Activated CD4-positive, alpha-beta T cell treated with anti-CD3 and anti-CD28 coated beads for 36 hours (primary cell): ENCODE measurements at regions not wholly inside any gene's neighbourhood (a gene's known extent, or its start where the extent isn't known, plus 50 kb on each side); places are given as distances from the start of the nearest gene placed in this dataset.
"Not testable (repeated sequence)": the region's sequence is repeated elsewhere in the genome, so short reads cannot be mapped to it uniquely, and the experiment has no call there.

ENCODE experiments used
- ATAC-seq: fragments of 200-7000 bp; cut with Tn5 transposase; one replicate; pipeline ENCODE4 v1.10.0; 2021; ENCODE audit warnings: mild to moderate bottlenecking, moderate library complexity
- CTCF ChIA-PET: fragments of 350-600 bp; sonication (Branson Sonifier 250); formaldehyde crosslinking; loops from one replicate; lab custom pipeline; 2021; ENCODE audit warnings: antibody characterized with exemption; lab: Charles Lee
- POLR2A ChIA-PET: fragments of 350-600 bp; sonication (Branson Sonifier 250); formaldehyde crosslinking; loops from one replicate; lab custom pipeline; 2021; ENCODE audit warnings: antibody characterized with exemption, inconsistent platforms; lab: Charles Lee
- DNase-seq: peaks from one replicate; pipeline ENCODE4 v3.0.0-alpha.2; 2020
- H3K27ac Mint-ChIP-seq: one replicate; pipeline ENCODE4 v1.8.0; 2021; ENCODE audit warnings: mixed read lengths
- H3K27me3 Mint-ChIP-seq: one replicate; pipeline ENCODE4 v1.8.0; 2021; ENCODE audit warnings: mixed read lengths
- H3K36me3 Mint-ChIP-seq: one replicate; pipeline ENCODE4 v1.8.0; 2021; ENCODE audit warnings: low read depth, mixed read lengths
- H3K4me1 Mint-ChIP-seq: one replicate; pipeline ENCODE4 v1.8.0; 2021; ENCODE audit warnings: mixed read lengths
- H3K4me3 Mint-ChIP-seq: one replicate; pipeline ENCODE4 v1.8.0; 2021; ENCODE audit warnings: mild to moderate bottlenecking, moderate library complexity, mixed read lengths
- H3K9me3 Mint-ChIP-seq: one replicate; pipeline ENCODE4 v1.8.0; 2021; ENCODE audit warnings: low read depth, mixed read lengths
- intact Hi-C, 2 experiments: fragments of 100-400 bp; cut with DNase I in 1 of 2; cut with micrococcal nuclease in 1 of 2; formaldehyde crosslinking; loops; one replicate each; pipeline versions ENCODE4 v1.14.2 to v1.15.1; 2022 to 2024; cut with DNase I, micrococcal nuclease

DNA sequence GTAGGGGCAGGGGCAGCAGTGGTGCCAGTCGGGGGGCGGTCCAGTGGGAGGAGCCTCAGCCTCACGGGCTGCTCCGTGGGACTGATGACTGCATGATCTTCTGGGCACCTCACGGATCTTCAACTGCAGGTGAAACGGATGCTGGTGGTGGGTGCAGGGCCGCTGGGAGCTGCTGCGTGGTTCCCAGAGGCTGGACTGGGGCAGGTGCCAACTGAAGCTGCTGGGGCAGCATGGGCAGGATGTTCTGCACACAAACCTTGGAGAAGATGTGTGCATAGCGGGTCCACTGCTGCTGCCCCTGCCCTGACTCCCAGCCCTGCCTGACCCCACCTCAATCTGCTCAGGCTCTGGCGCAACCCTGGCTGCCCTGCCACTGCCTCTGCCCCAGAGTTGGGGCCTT is 104.2 kb upstream of the TP53BP2 start:
- ATAC-seq, H3K9me3 Mint-ChIP-seq, H3K36me3 Mint-ChIP-seq, H3K27me3 Mint-ChIP-seq, POLR2A ChIA-PET, H3K4me3 Mint-ChIP-seq, CTCF ChIA-PET, intact Hi-C loops, H3K27ac Mint-ChIP-seq, H3K4me1 Mint-ChIP-seq, DNase-seq: not testable (repeated sequence)

GRCh38 chr1:223948041-223948440 is 102.3 kb upstream of the TP53BP2 start:
- POLR2A ChIA-PET, H3K27ac Mint-ChIP-seq, H3K27me3 Mint-ChIP-seq, DNase-seq, CTCF ChIA-PET, intact Hi-C loops, H3K4me1 Mint-ChIP-seq, H3K9me3 Mint-ChIP-seq, ATAC-seq, H3K36me3 Mint-ChIP-seq, H3K4me3 Mint-ChIP-seq: not testable (repeated sequence)

- H3K27ac Mint-ChIP-seq, H3K4me3 Mint-ChIP-seq, H3K27me3 Mint-ChIP-seq, DNase-seq, POLR2A ChIA-PET, CTCF ChIA-PET, H3K4me1 Mint-ChIP-seq, intact Hi-C loops, H3K36me3 Mint-ChIP-seq, ATAC-seq, H3K9me3 Mint-ChIP-seq: not testable (repeated sequence)
These were observed 90.8 kb upstream of the TP53BP2 start for GRCh38 chr1:223936592-223936991.

DNA sequence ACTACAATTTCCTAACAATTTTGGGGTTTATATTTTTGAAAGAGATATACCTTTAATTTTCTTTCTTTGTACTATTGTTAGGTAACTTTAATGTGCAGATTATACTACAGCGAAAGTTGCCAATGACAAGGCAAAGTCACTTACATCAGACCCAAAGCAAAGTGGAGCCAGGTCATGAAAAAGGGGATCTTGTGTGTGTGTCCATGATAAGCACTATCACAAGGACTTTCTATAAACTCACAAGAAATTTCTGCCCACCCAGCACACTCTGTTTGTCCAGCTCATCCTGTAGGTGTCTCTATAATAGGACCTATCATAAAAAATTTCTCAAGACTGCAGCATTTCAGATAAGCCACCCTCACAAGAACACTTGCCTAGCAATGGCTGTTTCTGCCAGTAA is 85.7 kb upstream of the TP53BP2 start:
- H3K4me1 Mint-ChIP-seq, ATAC-seq, H3K27ac Mint-ChIP-seq, H3K4me3 Mint-ChIP-seq, CTCF ChIA-PET, H3K36me3 Mint-ChIP-seq, H3K27me3 Mint-ChIP-seq, intact Hi-C loops, DNase-seq, H3K9me3 Mint-ChIP-seq, POLR2A ChIA-PET: not testable (repeated sequence)

- H3K9me3 Mint-ChIP-seq, H3K4me1 Mint-ChIP-seq, H3K4me3 Mint-ChIP-seq, H3K27me3 Mint-ChIP-seq, H3K36me3 Mint-ChIP-seq, intact Hi-C loops, ATAC-seq, H3K27ac Mint-ChIP-seq, POLR2A ChIA-PET, CTCF ChIA-PET: not testable (repeated sequence)
- DNase-seq: peak; percentile 47
These were observed 75.1 kb upstream of the TP53BP2 start for GRCh38 chr1:223920805-223921204.

GRCh38 chr1:223915476-223915875 is 69.7 kb upstream of the TP53BP2 start:
- H3K9me3 Mint-ChIP-seq, H3K4me1 Mint-ChIP-seq, H3K36me3 Mint-ChIP-seq, H3K4me3 Mint-ChIP-seq, POLR2A ChIA-PET, H3K27ac Mint-ChIP-seq, DNase-seq, H3K27me3 Mint-ChIP-seq, intact Hi-C loops, ATAC-seq: not testable (repeated sequence)
- CTCF ChIA-PET: interaction anchor here (0.6 kb wide), 1 partner anchor 203 kb away, joined by 3 read pairs; no protein-coding TSS in a partner anchor

GRCh38 chr1:223913715-223914114 is 68.0 kb upstream of the TP53BP2 start:
- CTCF ChIA-PET, H3K27ac Mint-ChIP-seq, intact Hi-C loops, DNase-seq, H3K36me3 Mint-ChIP-seq, ATAC-seq, H3K27me3 Mint-ChIP-seq, H3K4me1 Mint-ChIP-seq, H3K9me3 Mint-ChIP-seq, POLR2A ChIA-PET, H3K4me3 Mint-ChIP-seq: not testable (repeated sequence)

DNA sequence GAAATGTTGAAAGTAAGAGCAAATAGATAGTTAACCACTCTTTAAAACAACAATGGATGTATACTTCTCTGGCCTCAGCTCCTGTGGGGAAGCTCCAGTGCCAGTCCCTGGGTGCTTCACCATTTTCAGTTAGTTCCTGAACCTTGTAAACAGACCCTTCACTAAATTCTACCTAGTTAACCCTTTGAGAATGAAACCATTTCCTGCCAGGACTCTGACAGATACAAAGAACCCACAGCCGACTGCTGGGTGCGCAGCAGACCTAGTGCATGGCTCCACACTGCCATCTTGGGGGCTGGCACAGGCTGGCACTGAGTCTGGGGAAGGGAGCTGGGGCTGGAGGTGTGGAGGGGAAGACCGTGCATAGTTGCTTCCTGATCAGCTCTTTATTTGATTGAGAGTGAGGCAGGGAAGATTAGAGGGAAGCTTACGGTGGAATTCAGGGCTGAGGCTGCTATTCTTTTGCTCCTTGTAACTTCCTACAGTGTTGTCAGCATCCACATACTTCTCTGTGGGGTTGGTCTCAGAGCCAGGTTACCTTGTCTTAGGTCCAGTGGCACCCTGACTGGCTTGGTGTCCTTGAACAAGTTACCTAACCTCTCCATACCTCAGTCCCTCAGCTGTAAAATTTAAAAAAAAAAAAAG is 62.3 kb upstream of the TP53BP2 start:
- ATAC-seq, H3K27ac Mint-ChIP-seq, H3K27me3 Mint-ChIP-seq, H3K4me3 Mint-ChIP-seq, H3K9me3 Mint-ChIP-seq, H3K36me3 Mint-ChIP-seq, H3K4me1 Mint-ChIP-seq, POLR2A ChIA-PET: not testable (repeated sequence)
- CTCF ChIA-PET: interaction anchor here (0.7 kb wide), 1 partner anchor 97 kb away, joined by 3 read pairs; no protein-coding TSS in a partner anchor
- intact Hi-C loops: loop anchor here in 1 of 2 experiments (5.0 kb wide), 2 partner anchors 96 to 211 kb away; no protein-coding TSS in a partner anchor
- peak; percentile 60 for DNase-seq

DNA sequence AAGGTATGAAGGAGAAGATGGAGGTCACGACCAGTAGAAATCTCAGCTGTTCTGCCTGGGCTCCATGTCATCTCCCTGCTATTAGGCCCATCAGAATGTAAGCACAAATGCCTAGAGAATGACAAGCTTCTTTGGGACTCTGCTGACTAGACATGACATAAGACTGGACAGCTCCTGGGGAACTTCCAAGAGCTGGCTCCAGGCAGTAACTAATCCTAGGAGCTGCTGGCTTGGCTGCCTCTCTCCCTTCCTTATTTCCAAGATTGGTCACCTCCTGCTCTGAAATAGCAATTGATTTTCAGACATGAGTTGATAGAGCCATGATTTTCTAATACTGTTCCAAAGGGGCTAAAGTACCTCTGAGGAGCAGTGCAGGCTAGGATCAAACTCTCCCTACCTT is 57.5 kb upstream of the TP53BP2 start:
- H3K27ac Mint-ChIP-seq, POLR2A ChIA-PET, H3K27me3 Mint-ChIP-seq, H3K36me3 Mint-ChIP-seq, H3K9me3 Mint-ChIP-seq, DNase-seq, H3K4me1 Mint-ChIP-seq, CTCF ChIA-PET, H3K4me3 Mint-ChIP-seq, ATAC-seq, intact Hi-C loops: not testable (repeated sequence)

DNA sequence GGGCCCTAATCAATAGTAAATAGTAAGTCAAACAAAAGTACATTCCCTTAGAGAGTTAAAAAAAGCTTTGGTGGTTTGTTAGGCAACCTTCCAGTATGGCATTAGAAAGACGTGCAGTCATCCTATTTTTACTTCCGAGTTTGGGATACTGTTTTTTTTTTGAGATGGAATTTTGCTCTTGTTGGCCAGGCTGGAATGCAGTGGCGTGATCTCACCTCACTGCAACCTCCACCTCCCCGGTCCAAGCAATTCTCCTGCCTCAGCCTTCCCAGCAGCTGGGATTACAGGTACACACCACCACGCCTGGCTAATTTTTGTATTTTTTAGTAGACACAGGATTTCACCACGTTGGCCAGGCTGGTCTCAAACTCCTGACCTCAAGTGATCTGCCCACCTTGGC is 54.0 kb upstream of the TP53BP2 start:
- intact Hi-C loops, ATAC-seq, H3K4me1 Mint-ChIP-seq, DNase-seq, POLR2A ChIA-PET, H3K27me3 Mint-ChIP-seq, H3K4me3 Mint-ChIP-seq, H3K36me3 Mint-ChIP-seq, CTCF ChIA-PET, H3K9me3 Mint-ChIP-seq, H3K27ac Mint-ChIP-seq: not testable (repeated sequence)

GRCh38 chr1:223897097-223897496 is 51.4 kb upstream of the TP53BP2 start:
- DNase-seq, H3K4me1 Mint-ChIP-seq, H3K9me3 Mint-ChIP-seq, H3K36me3 Mint-ChIP-seq, intact Hi-C loops, H3K27me3 Mint-ChIP-seq, H3K27ac Mint-ChIP-seq, ATAC-seq, H3K4me3 Mint-ChIP-seq, CTCF ChIA-PET, POLR2A ChIA-PET: not testable (repeated sequence)

DNA sequence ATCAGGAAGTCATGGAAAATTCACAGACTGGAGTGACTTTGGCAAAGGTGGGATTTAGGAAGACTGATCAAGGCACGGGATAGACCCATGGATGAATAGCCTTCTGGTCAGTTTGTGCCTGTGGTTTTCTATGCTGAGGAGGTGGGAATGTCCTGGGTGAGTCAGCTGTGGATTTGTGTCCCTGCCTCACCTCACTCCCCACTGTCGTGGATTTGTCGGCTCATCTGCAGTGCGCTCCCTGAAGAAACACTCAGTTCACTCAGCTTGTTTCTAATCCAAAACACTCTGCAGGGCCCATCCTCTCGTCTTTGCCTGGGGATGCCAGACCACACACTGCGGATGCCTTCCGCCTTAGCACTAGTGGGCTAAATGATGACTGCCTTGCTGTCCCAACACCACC is 50.2 kb upstream of the TP53BP2 start:
- H3K4me1 Mint-ChIP-seq, ATAC-seq, POLR2A ChIA-PET, intact Hi-C loops, H3K4me3 Mint-ChIP-seq, H3K27ac Mint-ChIP-seq, H3K27me3 Mint-ChIP-seq, DNase-seq, H3K36me3 Mint-ChIP-seq, CTCF ChIA-PET, H3K9me3 Mint-ChIP-seq: not testable (repeated sequence)
